SK-N-SH treated with all-trans-retinoic acid at 6 μM for 48 hours (cell line): ENCODE measurements at regions not wholly inside any gene's neighbourhood (a gene's known extent, or its start where the extent isn't known, plus 50 kb on each side); places are given as distances from the start of the nearest gene placed in this dataset.

ENCODE experiments used
- ATAC-seq: fragments of 200-7000 bp; cut with Tn5 transposase; 3 replicates; pipeline ENCODE4 v1.9.1; 2020; ENCODE audit warnings: mild to moderate bottlenecking, moderate library complexity
- BACH2 ChIP-seq: fragments of 250-450 bp; sonication (Bioruptor Pico); IDR thresholded peaks from 2 replicates; pipeline ENCODE4 v1.9.0; 2021; ENCODE audit warnings: mild to moderate bottlenecking, borderline replicate concordance
- CSDC2 ChIP-seq: fragments of 250-450 bp; sonication (Bioruptor Pico); IDR thresholded peaks from 2 replicates; pipeline ENCODE4 v1.5.0; 2020; ENCODE audit warnings: mild to moderate bottlenecking, moderate library complexity
- CSRNP3 ChIP-seq: fragments of 250-450 bp; sonication (Bioruptor Pico); IDR thresholded peaks from 2 replicates; pipeline ENCODE4 v1.5.1; 2021; ENCODE audit warnings: mild to moderate bottlenecking, moderate library complexity
- ESRRG ChIP-seq: fragments of 250-450 bp; sonication (Bioruptor Pico); IDR thresholded peaks from 2 replicates; pipeline ENCODE4 v1.6.1; 2021; ENCODE audit warnings: mild to moderate bottlenecking
- ISL1 ChIP-seq: fragments of 250-450 bp; sonication (Bioruptor Pico); IDR thresholded peaks from 2 replicates; pipeline ENCODE4 v2.1.2; 2022; ENCODE audit warnings: mild to moderate bottlenecking, moderate library complexity
- OSR1 ChIP-seq: fragments of 250-450 bp; sonication (Bioruptor Pico); IDR thresholded peaks from 2 replicates; pipeline ENCODE4 v1.8.0; 2022; ENCODE audit warnings: moderate library complexity, mild to moderate bottlenecking, inconsistent platforms
- PPARA ChIP-seq: fragments of 250-450 bp; sonication (Bioruptor Pico); IDR thresholded peaks from 2 replicates; pipeline ENCODE4 v1.5.0; 2020; ENCODE audit warnings: mild to moderate bottlenecking, borderline replicate concordance
- RARB ChIP-seq: fragments of 250-450 bp; sonication (Bioruptor Pico); IDR thresholded peaks from 2 replicates; pipeline ENCODE4 v1.8.0; 2021; ENCODE audit warnings: mild to moderate bottlenecking, moderate library complexity
- SNAI2 ChIP-seq: fragments of 250-450 bp; sonication (Bioruptor Pico); IDR thresholded peaks from 2 replicates; pipeline ENCODE4 v1.5.0; 2020; ENCODE audit warnings: mild to moderate bottlenecking, moderate library complexity
- TCF4 ChIP-seq: fragments of 250-450 bp; sonication (Bioruptor Pico); IDR thresholded peaks from 2 replicates; pipeline ENCODE4 v1.8.0; 2021; ENCODE audit warnings: mild to moderate bottlenecking, moderate library complexity, borderline replicate concordance
- TSHZ2 ChIP-seq: fragments of 250-450 bp; sonication (Bioruptor Pico); IDR thresholded peaks from 2 replicates; pipeline ENCODE4 v1.5.0; 2020; ENCODE audit warnings: mild to moderate bottlenecking, moderate library complexity
- ZC3H10 ChIP-seq: fragments of 250-450 bp; sonication (Bioruptor Pico); IDR thresholded peaks from 2 replicates; pipeline ENCODE4 v1.5.1; 2021; ENCODE audit warnings: mild to moderate bottlenecking, moderate library complexity
- ZFP30 ChIP-seq: fragments of 450-650 bp; formaldehyde crosslinking; IDR thresholded peaks from 2 replicates; pipeline ENCODE4 v1.5.0; 2022; ENCODE audit warnings: mild to moderate bottlenecking, moderate library complexity
- ZNF565 ChIP-seq: fragments of 450-650 bp; formaldehyde crosslinking; conservative IDR thresholded peaks from 2 replicates; pipeline ENCODE4 v1.5.0; 2020; ENCODE audit warnings: low read depth, mild to moderate bottlenecking, moderate library complexity
- ZNF70 ChIP-seq: fragments of 450-650 bp; formaldehyde crosslinking; IDR thresholded peaks from 2 replicates; pipeline ENCODE4 v1.5.0; 2020; ENCODE audit warnings: mild to moderate bottlenecking, moderate library complexity
- ZNF8 ChIP-seq: fragments of 450-650 bp; formaldehyde crosslinking; IDR thresholded peaks from 2 replicates; pipeline ENCODE4 v1.5.0; 2020; ENCODE audit warnings: mild to moderate bottlenecking, moderate library complexity
- TF ChIP-seq, protein P1 (sequence below): fragments of 250-450 bp; sonication (Bioruptor Pico); IDR thresholded peaks from 2 replicates; pipeline ENCODE4 v1.8.0; 2021; ENCODE audit warnings: low read depth, mild to moderate bottlenecking, moderate library complexity, borderline replicate concordance
- TF ChIP-seq, protein P2 (sequence below): fragments of 250-450 bp; sonication (Bioruptor Pico); IDR thresholded peaks from 2 replicates; pipeline ENCODE4 v1.5.1; 2020; ENCODE audit warnings: low read depth, mild to moderate bottlenecking, moderate library complexity
- TF ChIP-seq, protein P3 (sequence below): fragments of 250-450 bp; sonication (Bioruptor Pico); IDR thresholded peaks from 2 replicates; pipeline ENCODE4 v1.8.0; 2020; ENCODE audit warnings: mild to moderate bottlenecking, moderate library complexity, borderline replicate concordance

DNA sequence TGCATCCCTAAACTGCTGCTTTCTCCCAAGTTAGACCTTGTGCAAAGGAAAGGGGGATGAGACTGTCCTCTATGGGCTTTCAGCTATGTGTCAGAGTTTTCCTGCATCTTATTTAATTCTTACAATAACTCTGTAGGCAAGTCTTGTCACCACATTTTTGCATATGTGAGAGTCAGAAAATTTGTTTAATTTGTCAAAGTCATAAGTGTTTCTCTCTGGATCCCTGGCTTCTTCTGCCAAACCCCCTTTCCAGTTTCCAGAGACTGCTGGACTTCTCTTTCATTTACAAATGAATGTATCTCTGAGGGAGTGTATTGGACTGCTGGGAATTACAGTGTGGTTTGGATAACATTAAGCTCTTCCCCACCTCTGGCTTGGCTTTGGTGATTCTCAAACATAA lies 877.6 kb upstream of the SEL1L start:
- ATAC-seq, result no peak
- TF ChIP-seq ESRRG (CRISPR knock-in tag) (no peak), ZNF565 (no peak), TCF4 (CRISPR knock-in tag) (no peak), ZC3H10 (no peak), PPARA (CRISPR knock-in tag) (no peak), ZNF70 (CRISPR knock-in tag) (no peak), ZFP30 (CRISPR knock-in tag) (no peak), SNAI2 (no peak), ZNF8 (CRISPR knock-in tag) (no peak), BACH2 (CRISPR knock-in tag) (no peak), CSRNP3 (CRISPR knock-in tag) (no peak), TSHZ2 (CRISPR knock-in tag) (no peak), OSR1 (CRISPR knock-in tag) (no peak)
- TF ChIP-seq, protein P1, sequence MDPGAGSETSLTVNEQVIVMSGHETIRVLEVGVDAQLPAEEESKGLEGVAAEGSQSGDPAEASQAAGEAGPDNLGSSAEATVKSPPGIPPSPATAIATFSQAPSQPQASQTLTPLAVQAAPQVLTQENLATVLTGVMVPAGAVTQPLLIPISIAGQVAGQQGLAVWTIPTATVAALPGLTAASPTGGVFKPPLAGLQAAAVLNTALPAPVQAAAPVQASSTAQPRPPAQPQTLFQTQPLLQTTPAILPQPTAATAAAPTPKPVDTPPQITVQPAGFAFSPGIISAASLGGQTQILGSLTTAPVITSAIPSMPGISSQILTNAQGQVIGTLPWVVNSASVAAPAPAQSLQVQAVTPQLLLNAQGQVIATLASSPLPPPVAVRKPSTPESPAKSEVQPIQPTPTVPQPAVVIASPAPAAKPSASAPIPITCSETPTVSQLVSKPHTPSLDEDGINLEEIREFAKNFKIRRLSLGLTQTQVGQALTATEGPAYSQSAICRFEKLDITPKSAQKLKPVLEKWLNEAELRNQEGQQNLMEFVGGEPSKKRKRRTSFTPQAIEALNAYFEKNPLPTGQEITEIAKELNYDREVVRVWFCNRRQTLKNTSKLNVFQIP, result no peak
- TF ChIP-seq, protein P2, sequence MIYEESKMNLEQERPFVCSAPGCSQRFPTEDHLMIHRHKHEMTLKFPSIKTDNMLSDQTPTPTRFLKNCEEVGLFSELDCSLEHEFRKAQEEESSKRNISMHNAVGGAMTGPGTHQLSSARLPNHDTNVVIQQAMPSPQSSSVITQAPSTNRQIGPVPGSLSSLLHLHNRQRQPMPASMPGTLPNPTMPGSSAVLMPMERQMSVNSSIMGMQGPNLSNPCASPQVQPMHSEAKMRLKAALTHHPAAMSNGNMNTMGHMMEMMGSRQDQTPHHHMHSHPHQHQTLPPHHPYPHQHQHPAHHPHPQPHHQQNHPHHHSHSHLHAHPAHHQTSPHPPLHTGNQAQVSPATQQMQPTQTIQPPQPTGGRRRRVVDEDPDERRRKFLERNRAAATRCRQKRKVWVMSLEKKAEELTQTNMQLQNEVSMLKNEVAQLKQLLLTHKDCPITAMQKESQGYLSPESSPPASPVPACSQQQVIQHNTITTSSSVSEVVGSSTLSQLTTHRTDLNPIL (CRISPR knock-in tag), result no peak

DNA sequence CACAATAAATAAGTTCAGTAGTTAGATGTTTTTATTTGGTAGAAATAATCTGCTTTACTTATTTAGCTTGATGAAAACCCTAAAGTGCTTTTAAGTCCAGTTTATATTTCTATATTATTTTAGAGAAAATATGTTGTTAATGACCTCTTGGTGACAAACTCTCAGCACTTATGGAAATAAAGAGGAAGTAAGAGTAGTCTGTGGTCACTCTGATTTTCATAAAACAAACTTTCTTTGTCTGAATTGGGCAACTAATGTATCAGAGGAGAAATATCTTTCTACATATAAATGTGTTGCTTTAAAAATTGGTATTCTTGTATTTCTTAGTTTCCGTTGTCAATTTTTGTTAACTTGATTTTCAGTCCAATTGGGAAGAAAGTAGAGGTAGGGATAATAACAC lies 878.9 kb upstream of the SEL1L start:
- no peak for ATAC-seq
- TF ChIP-seq ZNF70 (CRISPR knock-in tag), result no peak
- TF ChIP-seq, protein P3, sequence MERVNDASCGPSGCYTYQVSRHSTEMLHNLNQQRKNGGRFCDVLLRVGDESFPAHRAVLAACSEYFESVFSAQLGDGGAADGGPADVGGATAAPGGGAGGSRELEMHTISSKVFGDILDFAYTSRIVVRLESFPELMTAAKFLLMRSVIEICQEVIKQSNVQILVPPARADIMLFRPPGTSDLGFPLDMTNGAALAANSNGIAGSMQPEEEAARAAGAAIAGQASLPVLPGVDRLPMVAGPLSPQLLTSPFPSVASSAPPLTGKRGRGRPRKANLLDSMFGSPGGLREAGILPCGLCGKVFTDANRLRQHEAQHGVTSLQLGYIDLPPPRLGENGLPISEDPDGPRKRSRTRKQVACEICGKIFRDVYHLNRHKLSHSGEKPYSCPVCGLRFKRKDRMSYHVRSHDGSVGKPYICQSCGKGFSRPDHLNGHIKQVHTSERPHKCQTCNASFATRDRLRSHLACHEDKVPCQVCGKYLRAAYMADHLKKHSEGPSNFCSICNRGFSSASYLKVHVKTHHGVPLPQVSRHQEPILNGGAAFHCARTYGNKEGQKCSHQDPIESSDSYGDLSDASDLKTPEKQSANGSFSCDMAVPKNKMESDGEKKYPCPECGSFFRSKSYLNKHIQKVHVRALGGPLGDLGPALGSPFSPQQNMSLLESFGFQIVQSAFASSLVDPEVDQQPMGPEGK (CRISPR knock-in tag), result no peak
- TF ChIP-seq BACH2 (CRISPR knock-in tag), result no peak
- no peak for TF ChIP-seq RARB (CRISPR knock-in tag)
- no peak for TF ChIP-seq CSDC2
- no peak for TF ChIP-seq ISL1 (CRISPR knock-in tag)
- TF ChIP-seq, protein P1, result no peak

DNA sequence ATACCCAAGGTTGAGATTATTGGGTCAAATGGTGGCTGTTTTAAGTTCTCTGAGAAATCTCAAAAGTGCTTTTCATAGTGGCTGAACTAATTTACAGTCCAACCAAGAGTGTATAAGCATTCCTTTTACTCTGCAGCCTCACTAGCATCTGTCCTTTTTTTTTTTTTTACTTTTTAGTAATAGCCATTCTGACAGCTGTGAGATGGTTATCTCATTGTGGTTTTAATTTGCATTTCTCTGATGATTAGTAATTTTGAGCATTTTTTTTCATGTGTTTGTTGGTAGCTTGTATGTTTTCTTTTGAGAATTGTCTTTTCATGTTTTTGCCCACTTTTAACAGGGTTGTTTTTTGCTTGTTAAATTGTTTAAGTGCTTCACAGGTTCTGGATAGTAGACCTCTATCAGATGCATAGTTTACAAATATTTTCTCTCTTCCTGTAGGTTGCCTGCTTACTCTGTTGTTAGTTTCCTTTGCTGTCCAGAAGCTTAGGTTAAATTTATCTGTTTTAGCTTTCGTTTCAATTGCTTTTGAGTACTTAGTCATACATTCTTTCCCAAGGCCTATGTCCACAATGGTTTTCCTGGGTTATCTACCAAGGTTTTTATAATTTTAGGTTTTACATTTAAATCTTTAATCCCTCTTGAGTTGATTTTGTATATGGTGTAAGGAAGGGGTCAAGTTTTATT lies 881.3 kb upstream of the SEL1L start:
- ATAC-seq, result no peak
- TF ChIP-seq CSDC2 (no peak), ISL1 (CRISPR knock-in tag) (no peak), RARB (CRISPR knock-in tag) (no peak)
- TF ChIP-seq, all 23 proteins: peak for 0
